ENCODE measurements at regions not wholly inside any gene's neighbourhood (a gene's known extent, or its start where the extent isn't known, plus 50 kb on each side); places are given as distances from the start of the nearest gene placed in this dataset.

GRCh38 chr12:31906557-31907301 lies 52.5 kb upstream of the RESF1 start:
- no peaks in the 10 kb centered on the region for H3K4me1 Mint-ChIP-seq
- Histone ChIP-seq H3K4ac (ENCODE audit: low read depth, low read length) (no peak overlapping the region), H3K4me1 (ENCODE audit: insufficient read depth, low read length) (no peaks in the 10 kb centered on the region), H3K79me1 (ENCODE audit: insufficient read depth, low read depth, low read length, poor library complexity, severe bottlenecking) (no peaks in the 10 kb centered on the region), H4K91ac (ENCODE audit: insufficient read length, low read depth, low read length) (no peak overlapping the region), H4K5ac (ENCODE audit: insufficient read length, low read depth, low read length) (no peak overlapping the region), H2BK12ac (ENCODE audit: insufficient read length, low read depth, low read length) (no peak overlapping the region), H3K9ac (ENCODE audit: extremely low read depth, insufficient read length, low read length) (no peak overlapping the region), H3K14ac (ENCODE audit: insufficient read depth, low read length) (no peak overlapping the region), H2BK5ac (ENCODE audit: insufficient read length, low read length) (no peak overlapping the region), H3K23me2 (ENCODE audit: insufficient read length, low read depth, low read length, poor library complexity, severe bottlenecking) (no peaks in the 10 kb centered on the region), H3K27ac (ENCODE audit: insufficient read length, low read depth, low read length) (no peak overlapping the region), H2BK15ac (ENCODE audit: low read depth, low read length) (no peak overlapping the region), H2AFZ (ENCODE audit: low read length) (no peak overlapping the region), H3K27me3 (ENCODE audit: insufficient read depth, low read length) (no peaks in the 10 kb centered on the region), H3K23ac (ENCODE audit: insufficient read length, low read depth, low read length) (no peak overlapping the region), H3K79me2 (ENCODE audit: insufficient read depth, low read length) (no peaks in the 10 kb centered on the region), H4K20me1 (ENCODE audit: control insufficient read depth, insufficient read depth, insufficient read length) (no peaks in the 10 kb centered on the region), H3K18ac (ENCODE audit: insufficient read length, low read depth, low read length) (no peak overlapping the region), H2BK120ac (ENCODE audit: low read depth, low read length, poor library complexity, severe bottlenecking) (no peak overlapping the region), H3T11ph (ENCODE audit: low read length) (no peak overlapping the region), H2BK20ac (ENCODE audit: low read depth, low read length, poor library complexity, severe bottlenecking) (no peak overlapping the region), H3K56ac (ENCODE audit: insufficient read length, low read depth, low read length) (no peak overlapping the region), H2AK5ac (ENCODE audit: insufficient read length, low read length) (no peak overlapping the region), H3K9me3 (ENCODE audit: control insufficient read depth, low read depth, low read length) (peaks cover 12% of the 10 kb centered on the region), H3K4me2 (ENCODE audit: insufficient read depth, insufficient read length, low read length) (no peak overlapping the region), H4K8ac (replicated peaks; ENCODE audit: insufficient read length, low read depth, low read length) (no peak overlapping the region)
- no peak overlapping the region for H3K4me3 Mint-ChIP-seq
- DNase-seq = no peak
- no peak overlapping the region for H3K27ac Mint-ChIP-seq
- peaks cover 3% of the 10 kb centered on the region for H3K27me3 Mint-ChIP-seq (ENCODE audit: low read depth)
- peaks cover 52 to 56% of the 10 kb centered on the region in 2 experiments for H3K9me3 Mint-ChIP-seq
- H3K36me3 Mint-ChIP-seq (ENCODE audit: insufficient read depth in 1 of 3, low read depth in 3 of 3) = peaks cover 30 to 57% (median 36%) of the 10 kb centered on the region in 3 experiments
- no peak for TF ChIP-seq CTCF (conservative IDR thresholded peaks at IDR 0.05)
- no CpG with 5 or more reads among the region's 4 CpGs for WGBS (ENCODE audit: extremely low coverage, insufficient read length, low lambda C conversion rate)
